ENCODE measurements at regions not wholly inside any gene's neighbourhood (a gene's known extent, or its start where the extent isn't known, plus 50 kb on each side); places are given as distances from the start of the nearest gene placed in this dataset.

DNA sequence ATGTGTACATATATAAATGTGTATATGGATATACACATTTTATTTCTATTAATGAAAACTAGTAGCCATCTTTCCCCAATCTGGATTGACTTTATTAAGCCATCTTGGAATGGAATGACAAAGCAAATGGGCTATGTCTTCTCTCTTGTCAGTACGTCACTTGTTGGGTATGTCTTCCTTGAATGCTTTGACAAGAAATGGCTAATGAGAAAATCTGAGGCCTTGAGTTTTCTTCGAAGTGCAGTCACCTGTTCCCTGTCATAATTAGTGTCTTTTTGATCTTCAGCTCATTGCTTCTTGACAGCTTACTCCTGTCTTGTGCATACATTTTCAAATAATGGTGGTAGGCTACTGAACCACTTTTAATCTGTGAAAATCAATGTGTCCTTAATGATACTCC is 243.2 kb upstream of the RGMB start:
- TF ChIP-seq, protein P1, sequence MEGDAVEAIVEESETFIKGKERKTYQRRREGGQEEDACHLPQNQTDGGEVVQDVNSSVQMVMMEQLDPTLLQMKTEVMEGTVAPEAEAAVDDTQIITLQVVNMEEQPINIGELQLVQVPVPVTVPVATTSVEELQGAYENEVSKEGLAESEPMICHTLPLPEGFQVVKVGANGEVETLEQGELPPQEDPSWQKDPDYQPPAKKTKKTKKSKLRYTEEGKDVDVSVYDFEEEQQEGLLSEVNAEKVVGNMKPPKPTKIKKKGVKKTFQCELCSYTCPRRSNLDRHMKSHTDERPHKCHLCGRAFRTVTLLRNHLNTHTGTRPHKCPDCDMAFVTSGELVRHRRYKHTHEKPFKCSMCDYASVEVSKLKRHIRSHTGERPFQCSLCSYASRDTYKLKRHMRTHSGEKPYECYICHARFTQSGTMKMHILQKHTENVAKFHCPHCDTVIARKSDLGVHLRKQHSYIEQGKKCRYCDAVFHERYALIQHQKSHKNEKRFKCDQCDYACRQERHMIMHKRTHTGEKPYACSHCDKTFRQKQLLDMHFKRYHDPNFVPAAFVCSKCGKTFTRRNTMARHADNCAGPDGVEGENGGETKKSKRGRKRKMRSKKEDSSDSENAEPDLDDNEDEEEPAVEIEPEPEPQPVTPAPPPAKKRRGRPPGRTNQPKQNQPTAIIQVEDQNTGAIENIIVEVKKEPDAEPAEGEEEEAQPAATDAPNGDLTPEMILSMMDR (IDR thresholded peaks at IDR 0.05) = no peak
- no peak for TF ChIP-seq POLR2A (IDR thresholded peaks at IDR 0.05)
